Endothelial cell of umbilical vein (primary cell): ENCODE measurements at regions not wholly inside any gene's neighbourhood (a gene's known extent, or its start where the extent isn't known, plus 50 kb on each side); places are given as distances from the start of the nearest gene placed in this dataset.

Experiments used
- EZH2 ChIP-seq: IDR thresholded peaks from 2 replicates; pipeline ENCODE4 v1.6.1; 2012; ENCODE audit warnings: borderline replicate concordance, low read depth, mild to moderate bottlenecking, moderate library complexity, low read length, inconsistent platforms; ENCODE audit not compliant: severe bottlenecking
- FOS ChIP-seq: IDR thresholded peaks from 2 replicates; pipeline ENCODE4 v1.6.1; 2011; ENCODE audit warnings: mild to moderate bottlenecking, low read length, moderate library complexity, borderline replicate concordance; ENCODE audit not compliant: insufficient read depth

GRCh38 chr14:104516906-104517305, 62.7 kb upstream of the C14orf180 start:
- TF ChIP-seq EZH2 = no peak
- no peak for TF ChIP-seq FOS
